Colonic mucosa (tissue), 4 donors: ENCODE measurements at regions not wholly inside any gene's neighbourhood (a gene's known extent, or its start where the extent isn't known, plus 50 kb on each side); places are given as distances from the start of the nearest gene placed in this dataset.
"Not testable (repeated sequence)": the region's sequence is repeated elsewhere in the genome, so short reads cannot be mapped to it uniquely, and the experiment has no call there.

Experiments used
- DNase-seq: peaks from one replicate; pipeline ENCODE4 v3.0.0-alpha.2; 2020
- H3K27ac ChIP-seq: fragments of 200-600 bp; one replicate; pipeline ENCODE4 v1.8.0; 2021
- H3K27me3 ChIP-seq: fragments of 200-600 bp; one replicate; pipeline ENCODE4 v1.8.0; 2021
- H3K36me3 ChIP-seq: fragments of 200-600 bp; one replicate; pipeline ENCODE4 v1.8.0; 2021
- H3K4me1 ChIP-seq: fragments of 200-600 bp; one replicate; pipeline ENCODE4 v1.8.0; 2021; ENCODE audit warnings: mild to moderate bottlenecking
- H3K4me3 ChIP-seq: fragments of 200-600 bp; one replicate; pipeline ENCODE4 v1.8.0; 2021
- H3K9ac ChIP-seq, 2 donors: one replicate each; pipeline ENCODE4 v1.7.0; 2013; ENCODE audit warnings: control low read depth in 2 of 2, low read depth in 2 of 2, low read length in 2 of 2
- H3K9me3 ChIP-seq: fragments of 200-600 bp; one replicate; pipeline ENCODE4 v1.8.0; 2021
- CTCF ChIP-seq: fragments of 200-600 bp; IDR thresholded peaks from one replicate; pipeline ENCODE4 v1.8.0; 2022; ENCODE audit warnings: antibody characterized with exemption, mild to moderate bottlenecking
- intact Hi-C: fragments of 100-400 bp; cut with DNase I; formaldehyde crosslinking; loops from one replicate; pipeline ENCODE4 v1.14.1; 2022
- donor health status: healthy.
- donor health status: DM: no; HTN: no; CAD: no.
- donor health status: DM: no; HTN: no; CAD: no.

DNA sequence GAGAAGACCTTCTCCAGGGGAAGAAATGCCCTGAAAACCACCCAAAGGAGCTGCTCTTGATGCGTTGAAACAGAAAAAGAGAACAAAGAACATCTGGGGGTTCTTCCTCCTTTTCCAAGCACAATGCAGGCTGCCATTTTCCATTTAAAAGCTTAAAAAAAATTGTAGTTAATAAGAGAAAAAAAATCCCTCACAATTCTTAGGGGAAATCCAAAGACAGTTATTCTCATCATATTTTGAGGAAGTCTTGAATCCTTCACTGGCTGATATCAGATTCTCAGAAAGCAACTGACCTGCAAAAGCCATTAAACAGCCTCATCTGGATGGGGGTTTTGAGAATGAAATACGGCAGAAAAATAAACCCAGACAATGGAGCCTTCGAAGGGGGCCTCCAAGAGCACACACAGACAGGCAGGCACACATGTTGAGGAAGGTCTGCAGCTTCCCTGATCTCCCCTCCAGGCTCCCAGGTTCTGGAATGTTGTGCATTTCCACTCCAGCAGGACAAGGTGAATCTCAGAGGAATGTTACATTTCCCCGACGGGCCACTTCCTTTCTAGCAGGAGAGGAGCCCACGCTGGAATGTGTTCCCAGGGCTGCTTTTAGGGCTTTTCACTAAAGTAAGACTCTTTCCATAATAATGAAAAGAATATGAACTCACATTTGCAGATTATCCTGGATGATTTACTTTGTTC is 159.4 kb upstream of the S1PR3 start:
- no peaks in the 10 kb centered on the region for H3K9me3 ChIP-seq
- no peaks in the 10 kb centered on the region for H3K36me3 ChIP-seq
- H3K4me3 ChIP-seq = no peak overlapping the region
- H3K27me3 ChIP-seq = no peaks in the 10 kb centered on the region
- intact Hi-C loops = no loop called here
- no peak overlapping the region for H3K27ac ChIP-seq
- peaks cover 4% of the 10 kb centered on the region for H3K4me1 ChIP-seq
- TF ChIP-seq CTCF = no peak
- no peak overlapping the region for H3K9ac ChIP-seq
- no peak for DNase-seq

DNA sequence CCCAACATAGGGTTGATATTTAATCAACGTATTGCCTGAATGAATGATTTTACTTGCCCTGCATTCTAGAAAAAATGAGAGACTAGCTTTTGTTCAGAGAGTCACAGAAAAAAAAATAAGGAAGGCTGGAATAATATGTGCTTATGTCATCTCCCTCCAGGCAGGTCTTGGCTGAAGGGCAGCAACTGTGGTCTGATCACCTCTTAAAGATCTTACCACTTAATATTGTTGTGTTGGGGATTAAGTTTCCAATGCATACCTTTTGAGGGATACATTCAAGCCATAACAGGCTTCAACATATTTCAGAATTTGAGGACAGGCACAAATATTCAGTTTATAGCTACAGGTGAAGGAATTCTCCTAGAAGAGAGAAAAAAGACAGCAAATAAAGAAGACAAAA is 157.3 kb upstream of the S1PR3 start:
- Histone ChIP-seq H3K36me3 (no peaks in the 10 kb centered on the region), H3K4me3 (no peak overlapping the region), H3K27me3 (no peaks in the 10 kb centered on the region), H3K9me3 (no peaks in the 10 kb centered on the region), H3K4me1 (peaks cover 4% of the 10 kb centered on the region), H3K9ac (no peak overlapping the region), H3K27ac (no peak overlapping the region)
- TF ChIP-seq CTCF = no peak
- intact Hi-C loops = no loop called here
- DNase-seq = no peak

DNA sequence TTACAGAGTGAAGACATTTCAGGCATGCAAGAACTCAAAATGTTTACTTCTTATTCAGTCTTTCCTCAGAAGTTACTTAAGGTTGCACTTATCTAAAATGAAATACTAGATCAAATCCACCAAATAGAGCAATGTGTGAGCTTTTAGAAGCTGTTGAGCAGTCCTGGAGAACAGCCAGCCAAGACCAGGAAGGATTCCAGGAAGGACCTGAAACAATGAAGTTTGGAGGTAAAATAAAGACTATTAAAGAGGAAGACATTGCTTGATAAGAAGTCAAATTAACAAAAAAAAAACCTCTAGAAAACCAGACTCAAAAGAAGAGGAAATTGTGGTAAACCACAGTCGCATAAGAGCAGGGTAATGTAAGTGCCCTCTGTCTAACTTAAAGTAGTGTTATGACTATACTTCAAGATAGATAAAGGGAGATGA is 156.2 kb upstream of the S1PR3 start:
- no peaks in the 10 kb centered on the region for H3K36me3 ChIP-seq
- no peak overlapping the region for H3K9ac ChIP-seq
- no peak for TF ChIP-seq CTCF
- no peaks in the 10 kb centered on the region for H3K27me3 ChIP-seq
- H3K4me1 ChIP-seq = peaks cover 4% of the 10 kb centered on the region
- H3K9me3 ChIP-seq = no peaks in the 10 kb centered on the region
- H3K4me3 ChIP-seq = no peak overlapping the region
- DNase-seq = no peak
- no peak overlapping the region for H3K27ac ChIP-seq
- intact Hi-C loops = no loop called here

DNA sequence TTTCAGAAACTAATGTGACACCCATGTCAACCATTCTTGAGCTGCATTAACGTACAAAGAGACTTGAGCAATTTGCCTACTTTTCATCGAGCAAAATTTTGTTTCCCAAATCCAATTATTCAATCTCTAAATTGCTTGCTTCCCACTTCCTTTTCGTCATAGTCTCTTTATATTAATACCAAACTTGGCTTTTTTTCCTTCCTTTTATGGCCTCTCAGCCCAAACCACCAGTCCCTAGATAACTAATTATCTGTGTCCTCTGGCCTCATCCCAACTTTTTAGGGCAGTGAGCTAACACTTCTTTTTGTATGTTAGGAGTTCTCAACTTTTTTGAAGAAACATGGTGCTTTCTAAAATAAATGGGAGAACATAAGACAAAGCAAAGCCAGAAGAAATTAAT is 155.5 kb upstream of the S1PR3 start:
- Histone ChIP-seq H3K4me1 (peaks cover 4% of the 10 kb centered on the region), H3K36me3 (no peaks in the 10 kb centered on the region), H3K4me3 (no peak overlapping the region), H3K27me3 (no peaks in the 10 kb centered on the region), H3K9ac (no peak overlapping the region), H3K27ac (no peak overlapping the region), H3K9me3 (no peaks in the 10 kb centered on the region)
- intact Hi-C loops = no loop called here
- no peak for TF ChIP-seq CTCF
- no peak for DNase-seq

DNA sequence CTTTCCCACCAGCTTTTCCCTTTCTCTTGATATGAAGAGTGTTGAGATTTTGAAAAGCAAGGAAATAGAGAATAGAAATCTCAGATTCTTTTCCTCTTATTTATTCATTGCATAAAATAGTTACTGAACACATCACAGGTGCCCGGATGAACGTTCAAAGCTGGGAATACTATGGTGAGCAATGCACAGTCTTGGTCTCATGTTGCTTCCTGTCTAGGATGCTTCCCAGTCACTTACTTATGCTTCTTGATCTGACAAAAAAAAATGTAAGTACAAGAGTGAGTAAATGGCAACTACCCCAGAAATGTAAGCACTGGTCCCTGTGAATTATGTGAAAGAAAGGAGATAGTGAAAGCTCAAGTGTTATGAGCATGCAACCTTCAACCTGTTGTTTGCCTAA is 153.5 kb upstream of the S1PR3 start:
- no peak for TF ChIP-seq CTCF
- no peak overlapping the region for H3K4me3 ChIP-seq
- intact Hi-C loops = no loop called here
- no peak for DNase-seq
- H3K27ac ChIP-seq = no peak overlapping the region
- no peak overlapping the region for H3K9ac ChIP-seq
- no peaks in the 10 kb centered on the region for H3K27me3 ChIP-seq
- H3K9me3 ChIP-seq = no peaks in the 10 kb centered on the region
- H3K4me1 ChIP-seq = peaks cover 4% of the 10 kb centered on the region
- no peaks in the 10 kb centered on the region for H3K36me3 ChIP-seq

- not testable (repeated sequence) for DNase-seq, H3K9me3 ChIP-seq, H3K9ac ChIP-seq
Observed at GRCh38 chr9:88849878-88850277, 141.4 kb upstream of the S1PR3 start.

More at GRCh38 chr9:88849878-88850277, 141.4 kb upstream of the S1PR3 start:
- intact Hi-C loops, H3K4me3 ChIP-seq, H3K4me1 ChIP-seq, H3K27ac ChIP-seq, H3K27me3 ChIP-seq, H3K36me3 ChIP-seq: not testable (repeated sequence)
